ENCODE measurements at regions not wholly inside any gene's neighbourhood (a gene's known extent, or its start where the extent isn't known, plus 50 kb on each side); places are given as distances from the start of the nearest gene placed in this dataset.
"Not testable (repeated sequence)": the region's sequence is repeated elsewhere in the genome, so short reads cannot be mapped to it uniquely, and the experiment has no call there.

DNA sequence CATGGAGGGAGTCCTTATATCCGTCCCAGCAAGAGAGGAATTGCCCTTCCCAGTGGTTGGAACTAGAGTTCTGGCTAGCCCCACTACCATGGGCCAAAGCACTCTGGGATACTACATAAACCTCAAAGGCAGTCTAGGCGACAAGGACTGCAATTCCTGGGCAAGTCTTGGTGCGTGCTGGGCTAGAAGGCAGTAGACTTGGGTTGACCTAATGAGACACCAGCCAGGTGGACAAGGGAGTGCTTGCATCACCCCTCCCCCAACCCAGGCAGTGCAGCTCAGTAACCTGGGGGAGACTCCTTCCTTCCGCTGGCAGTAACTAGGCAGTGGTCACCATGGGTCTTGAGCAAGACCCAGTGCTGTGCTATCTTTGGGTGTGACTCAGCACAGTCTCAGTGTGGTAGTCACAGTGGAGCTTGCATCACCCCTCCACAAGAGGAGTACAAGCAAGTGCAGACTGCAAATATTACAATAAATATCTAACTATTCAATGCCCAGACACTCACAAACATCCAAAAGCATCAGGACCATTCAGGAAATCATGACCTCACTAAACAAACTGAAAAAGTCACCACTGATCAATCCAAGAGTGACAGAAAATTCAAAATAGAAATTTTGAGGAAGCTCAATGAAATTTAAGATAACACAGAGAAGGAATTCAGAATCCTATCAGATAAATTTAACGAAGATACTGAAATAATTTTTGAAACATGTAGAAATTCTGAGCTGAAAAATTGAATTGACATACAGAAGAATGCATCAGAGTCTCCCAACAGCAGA lies 84.7 kb upstream of the LYPLAL1 start:
- DNase-seq = no peak

DNA sequence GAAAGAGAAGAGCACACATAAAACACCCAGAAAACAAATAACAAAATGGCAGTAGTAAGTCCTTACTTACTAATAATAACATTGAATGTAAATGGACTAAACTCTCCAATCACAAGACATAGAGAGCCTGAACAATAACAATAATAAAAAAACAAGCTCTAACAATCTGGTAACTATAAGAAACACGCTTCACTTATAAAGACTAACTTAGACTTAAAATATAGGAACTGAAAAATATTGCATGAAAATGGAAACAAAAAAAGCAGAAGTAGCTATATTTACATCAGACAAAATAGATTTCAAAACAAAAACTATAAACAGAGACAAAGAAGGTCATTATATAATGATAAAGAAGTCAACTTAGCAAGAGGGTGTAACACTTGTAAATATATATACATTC lies 83.1 kb upstream of the LYPLAL1 start:
- DNase-seq = no peak

DNA sequence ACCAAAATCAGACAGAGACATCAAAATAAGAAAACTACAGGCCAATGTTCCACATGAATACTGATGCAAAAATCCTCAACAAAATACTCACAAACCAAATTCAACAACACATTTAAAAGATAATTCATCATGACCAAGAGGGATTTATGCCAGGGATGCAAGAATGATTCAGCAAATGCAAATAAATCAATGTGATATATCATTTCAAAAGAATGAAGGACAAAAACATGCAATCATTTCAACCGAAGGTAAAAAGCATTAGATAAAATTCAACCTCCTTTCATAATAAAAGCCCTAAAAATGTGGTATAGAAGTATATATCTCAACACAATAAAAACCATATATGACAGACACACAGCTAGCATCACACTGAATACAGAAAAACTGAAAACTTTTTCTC lies 81.5 kb upstream of the LYPLAL1 start:
- DNase-seq = no peak

DNA sequence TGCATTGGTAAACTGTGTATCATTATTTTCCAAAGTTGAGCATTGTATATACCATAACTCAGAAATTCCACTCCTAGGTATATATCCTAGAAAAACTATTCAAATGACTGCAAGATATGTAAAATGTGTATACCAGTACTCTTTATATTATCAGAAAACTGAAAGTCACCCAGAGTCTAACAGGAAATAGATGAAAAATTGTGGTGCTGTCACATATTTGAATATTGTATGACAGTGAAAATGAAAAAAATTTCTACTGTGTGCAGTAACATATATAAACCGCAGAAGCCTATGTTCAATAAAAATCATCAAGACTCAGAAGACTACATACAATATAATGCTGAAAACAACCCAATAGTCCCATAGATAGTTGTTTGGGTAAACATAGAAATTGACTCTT lies 74.4 kb upstream of the LYPLAL1 start:
- no peak for DNase-seq

DNA sequence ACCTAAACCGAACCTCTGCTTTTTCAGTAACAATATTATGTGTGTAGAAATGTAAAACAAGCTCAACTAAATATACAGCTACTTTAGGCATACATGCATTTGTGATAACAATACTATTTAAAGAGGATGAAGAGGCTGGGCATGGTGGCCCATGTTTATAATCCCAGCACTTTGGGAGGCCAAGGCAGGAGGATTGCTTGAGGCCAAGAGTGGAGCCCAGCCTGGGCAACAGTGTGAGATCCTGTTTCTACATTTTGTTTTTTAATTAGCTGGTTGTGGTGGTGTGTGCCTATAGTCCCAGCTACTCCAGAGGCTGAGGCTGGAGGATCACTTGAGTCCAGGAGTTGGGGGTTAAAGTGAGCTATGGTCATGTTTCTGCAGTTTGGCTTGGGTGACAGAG lies 73.6 kb upstream of the LYPLAL1 start:
- no peak for DNase-seq

DNA sequence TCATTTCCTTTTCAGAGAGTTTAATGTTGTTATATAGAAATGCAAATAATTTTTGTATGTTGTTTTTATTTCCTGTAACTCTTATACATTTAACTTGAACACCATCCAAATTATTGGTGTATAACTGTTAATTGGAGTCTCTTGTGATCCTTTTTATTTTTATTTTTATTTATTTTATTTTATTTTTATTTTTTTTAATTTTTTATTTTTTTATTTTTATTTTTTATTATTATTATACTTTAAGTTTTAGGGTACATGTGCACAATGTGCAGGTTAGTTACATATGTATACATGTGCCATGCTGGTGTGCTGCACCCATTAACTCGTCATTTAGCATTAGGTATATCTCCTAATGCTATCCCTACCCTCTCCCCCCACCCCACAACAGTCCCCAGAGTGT lies 71.2 kb upstream of the LYPLAL1 start:
- not testable (repeated sequence) for DNase-seq

DNA sequence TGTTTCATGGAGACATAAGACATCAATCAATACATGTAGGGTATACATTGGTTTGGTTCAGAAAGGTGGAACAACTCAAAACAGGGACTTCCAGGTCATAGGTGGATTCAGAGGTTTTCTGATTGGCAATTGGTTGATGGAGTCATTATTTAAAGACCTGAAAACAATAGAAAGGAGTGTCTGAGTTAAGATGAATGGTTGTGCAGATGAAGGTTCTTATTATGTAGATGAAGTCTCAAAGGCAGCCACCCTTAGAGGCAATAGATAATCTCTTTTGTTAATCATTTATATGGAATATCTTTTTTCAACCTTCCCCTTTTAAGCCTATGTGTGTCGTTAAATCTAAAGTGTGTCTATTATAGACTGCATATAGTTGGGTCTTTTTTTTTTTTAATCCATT lies 67.8 kb upstream of the LYPLAL1 start:
- DNase-seq = no peak

DNA sequence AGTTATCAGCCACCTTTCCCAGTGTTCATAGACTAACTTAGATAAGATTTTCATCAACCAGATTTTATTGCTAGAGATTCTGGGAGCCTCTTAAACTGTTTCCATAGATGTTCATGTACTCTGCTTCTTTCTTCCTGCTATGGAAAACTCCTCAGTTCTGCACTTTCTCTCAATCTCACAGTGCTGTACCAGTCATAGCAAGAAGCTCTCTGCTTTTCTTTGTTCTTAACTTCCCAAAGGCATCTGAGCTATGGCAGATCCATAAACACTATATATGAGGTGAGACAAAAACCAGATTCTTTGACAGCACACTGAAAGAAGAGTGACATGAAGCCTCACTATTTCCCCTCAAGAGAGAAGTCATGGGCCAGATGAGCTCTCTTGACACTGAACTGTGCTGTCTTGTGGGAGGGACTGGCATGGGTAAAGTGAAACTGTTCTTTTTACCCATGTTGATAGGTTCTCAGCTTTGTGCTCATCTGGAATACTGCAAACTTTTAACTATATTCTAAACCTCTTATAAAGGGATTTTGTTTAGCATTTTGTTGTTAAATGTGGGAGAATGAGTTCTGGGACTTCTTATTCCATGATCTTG lies 64.2 kb upstream of the LYPLAL1 start:
- no peak for DNase-seq

DNA sequence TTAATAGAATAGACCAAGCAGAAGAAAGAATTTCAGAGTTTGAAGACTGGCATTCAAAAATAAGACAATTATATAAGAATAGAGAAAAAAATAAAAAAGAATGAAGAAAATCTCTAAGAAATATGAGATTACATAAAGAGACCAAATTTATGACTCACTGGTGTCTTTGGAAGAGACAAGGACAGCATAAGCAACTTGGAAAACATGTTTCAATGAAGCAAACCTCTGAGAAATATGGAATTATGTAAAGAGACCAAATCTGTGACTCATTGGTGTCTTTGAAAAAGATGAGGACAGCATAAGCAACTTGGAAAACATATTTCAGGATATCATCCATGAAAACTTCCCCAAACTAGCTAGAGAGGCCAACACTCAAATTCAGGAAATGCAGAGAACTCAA lies 60.4 kb upstream of the LYPLAL1 start:
- no peak for DNase-seq

DNA sequence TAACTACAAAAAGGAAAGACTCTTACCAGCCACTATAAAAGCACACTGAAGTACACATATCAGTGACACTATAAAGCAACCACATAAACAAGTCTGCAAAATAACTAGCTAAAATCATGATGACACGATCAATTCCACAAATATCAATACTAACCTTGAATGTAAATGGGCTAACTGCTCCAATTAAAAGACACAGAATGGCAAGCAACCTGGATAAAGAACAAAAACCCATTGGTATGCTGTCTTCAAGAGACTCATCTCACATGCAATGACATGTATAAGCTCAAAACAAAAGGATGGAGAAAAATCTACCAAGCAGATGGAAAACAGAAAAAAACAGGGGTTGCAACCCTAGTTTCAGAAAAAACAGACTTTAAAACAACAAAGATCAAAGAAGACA lies 59.7 kb upstream of the LYPLAL1 start:
- no peak for DNase-seq

DNA sequence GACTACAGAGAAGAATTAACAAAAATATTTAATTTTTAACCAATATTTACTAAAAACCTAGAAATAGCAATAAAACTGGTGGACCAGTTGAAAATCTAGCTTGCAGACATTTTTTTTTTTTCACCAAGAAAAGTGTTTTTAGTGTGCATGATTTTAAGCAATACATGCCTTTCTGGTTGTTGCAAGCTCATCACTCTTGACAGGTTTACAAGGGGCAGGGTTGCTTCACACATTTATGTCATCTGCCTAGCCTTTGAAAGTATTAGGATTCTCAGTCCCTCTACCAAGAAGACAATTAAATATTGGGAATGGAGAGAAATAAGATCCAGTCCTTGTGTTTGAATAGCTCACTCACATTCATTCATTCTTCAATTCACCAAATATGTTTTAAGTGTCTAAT lies 53.8 kb upstream of the LYPLAL1 start:
- DNase-seq = no peak

DNA sequence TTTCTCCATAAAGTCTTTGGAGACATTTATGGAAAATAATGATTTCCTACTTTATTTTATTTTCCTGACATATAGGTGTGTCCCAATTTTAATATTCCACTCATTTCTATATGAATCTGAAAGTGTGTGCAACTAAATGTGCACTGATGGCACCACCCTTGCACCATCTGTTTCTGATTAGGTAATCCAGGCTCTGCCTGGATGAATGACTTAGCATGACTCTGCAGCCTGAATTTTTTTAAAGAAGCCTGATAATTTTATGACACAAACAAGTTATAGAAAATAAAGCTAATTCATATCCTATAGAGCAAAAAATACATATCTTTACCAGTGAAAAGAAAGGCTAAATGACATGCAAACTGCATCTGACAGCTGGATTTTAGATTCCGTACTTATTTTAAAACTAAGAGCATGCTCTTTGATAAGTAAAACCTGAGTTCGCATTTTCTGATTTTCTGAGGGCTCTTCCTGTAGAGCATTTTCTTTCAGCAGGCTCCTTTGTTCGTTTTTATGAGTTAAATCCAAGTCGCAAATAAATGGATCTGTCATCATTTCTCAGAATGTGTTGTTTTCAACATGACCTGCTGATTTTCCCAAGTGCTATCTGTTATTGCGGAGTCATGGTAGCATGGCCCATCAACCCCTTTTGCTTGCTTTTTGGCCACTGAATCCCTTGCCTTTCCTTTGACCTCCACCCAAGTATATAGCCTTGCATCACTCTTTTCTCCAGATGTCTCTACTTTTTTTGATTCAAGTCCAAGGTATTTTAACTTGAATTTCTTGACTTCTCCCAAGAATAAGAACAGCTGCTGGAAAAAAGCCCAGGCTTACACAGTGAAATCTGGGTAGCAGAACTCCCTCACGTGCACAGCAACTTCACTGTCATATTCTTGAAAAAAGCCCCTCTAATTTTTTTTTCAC lies 52.8 kb upstream of the LYPLAL1 start:
- peak; percentile 84 to 88 for DNase-seq

DNA sequence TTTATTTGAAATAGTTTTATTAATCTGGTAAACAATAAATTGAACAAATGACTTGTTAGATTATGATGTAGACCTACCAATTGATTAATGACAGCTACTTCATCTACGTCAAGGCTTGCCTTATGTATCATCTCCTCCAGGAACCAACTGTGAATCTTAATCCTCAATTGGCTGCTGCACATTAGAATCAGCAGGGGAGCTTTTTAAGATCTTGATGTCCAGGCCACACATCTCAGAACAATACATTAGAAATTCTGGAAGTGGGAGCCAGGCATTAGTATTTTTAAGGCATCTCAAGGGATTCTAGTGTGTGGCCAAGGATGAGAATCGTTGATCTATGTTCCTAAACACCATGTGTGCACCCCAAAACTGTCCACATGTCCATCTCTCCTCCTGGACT lies 52.0 kb upstream of the LYPLAL1 start:
- DNase-seq = no peak

DNA sequence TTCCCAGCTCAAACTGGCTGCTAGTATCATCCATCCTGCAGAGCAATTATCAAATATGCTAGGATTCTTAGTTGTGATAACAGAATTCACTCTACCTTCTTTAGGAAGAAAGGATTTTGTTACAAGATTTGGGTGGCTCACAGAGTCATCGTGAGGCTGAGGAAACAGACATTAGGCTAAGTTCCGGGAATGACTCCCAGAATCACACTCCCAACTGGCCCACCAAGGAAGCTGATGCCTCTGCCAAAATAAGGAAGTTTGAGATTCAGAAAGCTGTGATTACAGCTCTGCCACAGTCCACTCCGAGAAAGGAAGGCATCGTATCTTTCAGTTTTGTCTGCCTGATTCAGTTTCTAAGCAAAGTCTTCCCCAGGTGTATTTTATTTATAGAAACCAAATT lies 50.6 kb upstream of the LYPLAL1 start:
- DNase-seq = peak; percentile 42 to 58

All from right lung (tissue), 2 donors.